ENCODE measurements at regions not wholly inside any gene's neighbourhood (a gene's known extent, or its start where the extent isn't known, plus 50 kb on each side); places are given as distances from the start of the nearest gene placed in this dataset.

- Histone ChIP-seq H2AK5ac (ENCODE audit: low read length) (no peak overlapping the region), H2BK120ac (ENCODE audit: insufficient read depth, low read length, poor library complexity) (no peak overlapping the region), H3K23ac (ENCODE audit: low read length) (no peak overlapping the region), H4K91ac (ENCODE audit: low read depth, low read length) (no peak overlapping the region), H3K18ac (ENCODE audit: low read length) (no peak overlapping the region), H3K4ac (ENCODE audit: low read depth, low read length) (no peak overlapping the region), H3K79me2 (ENCODE audit: control insufficient read depth, insufficient read depth, low read length, poor library complexity) (no peaks in the 10 kb centered on the region), H3K79me1 (ENCODE audit: low read length) (no peaks in the 10 kb centered on the region), H2BK12ac (ENCODE audit: low read length) (no peak overlapping the region), H3K9me3 (ENCODE audit: insufficient read depth, low read depth, low read length) (peaks cover 2% of the 10 kb centered on the region), H3K14ac (ENCODE audit: low read length) (no peak overlapping the region), H3K4me1 (ENCODE audit: control insufficient read depth in 1 of 2, insufficient read depth in 2 of 2, low read length in 2 of 2) (no peaks in the 10 kb centered on the region), H3K27me3 (ENCODE audit: insufficient read depth, low read length) (no peaks in the 10 kb centered on the region), H3K36me3 (ENCODE audit: control insufficient read depth in 1 of 2, insufficient read depth in 2 of 2, low read length in 2 of 2) (no peaks in the 10 kb centered on the region), H3K4me3 (ENCODE audit: low read depth, low read length) (no peak overlapping the region), H3K4me2 (ENCODE audit: low read length) (no peak overlapping the region), H3K27ac (ENCODE audit: low read depth, low read length) (no peak overlapping the region), H4K12ac (ENCODE audit: low read depth, low read length) (no peak overlapping the region), H4K8ac (ENCODE audit: low read depth, low read length) (no peak overlapping the region), H2AFZ (ENCODE audit: insufficient read depth, low read length, poor library complexity) (no peak overlapping the region), H2BK5ac (ENCODE audit: low read depth, low read length, poor library complexity) (no peak overlapping the region), H3K9ac (ENCODE audit: low read length) (no peak overlapping the region)
- no CpG with 5 or more reads among the region's 1 CpG for WGBS (ENCODE audit: extremely low coverage, insufficient coverage, insufficient read length)
- DNase-seq = peak in 1 of 2 donors; percentile 28
Measured at GRCh38 chr6:150658421-150658820, 58.7 kb downstream of the PLEKHG1 start.

GRCh38 chr6:150659046-150659763, 59.5 kb downstream of the PLEKHG1 start:
- H2BK5ac ChIP-seq (ENCODE audit: low read depth, low read length, poor library complexity) = no peak overlapping the region
- no peak overlapping the region for H3K4me3 ChIP-seq (ENCODE audit: low read depth, low read length)
- H3K9ac ChIP-seq (ENCODE audit: low read length) = no peak overlapping the region
- no peak overlapping the region for H3K4me2 ChIP-seq (ENCODE audit: low read length)
- H2AK5ac ChIP-seq (ENCODE audit: low read length) = no peak overlapping the region
- no peak overlapping the region for H3K14ac ChIP-seq (ENCODE audit: low read length)
- H4K12ac ChIP-seq (ENCODE audit: low read depth, low read length) = no peak overlapping the region
- no peaks in the 10 kb centered on the region for H3K36me3 ChIP-seq (ENCODE audit: control insufficient read depth in 1 of 2, insufficient read depth in 2 of 2, low read length in 2 of 2)
- no peaks in the 10 kb centered on the region for H3K4me1 ChIP-seq (ENCODE audit: control insufficient read depth in 1 of 2, insufficient read depth in 2 of 2, low read length in 2 of 2)
- H3K27ac ChIP-seq (ENCODE audit: low read depth, low read length) = no peak overlapping the region
- H3K9me3 ChIP-seq (ENCODE audit: insufficient read depth, low read depth, low read length) = no peaks in the 10 kb centered on the region
- no peak overlapping the region for H2BK12ac ChIP-seq (ENCODE audit: low read length)
- H3K23ac ChIP-seq (ENCODE audit: low read length) = no peak overlapping the region
- no peak overlapping the region for H3K18ac ChIP-seq (ENCODE audit: low read length)
- H4K91ac ChIP-seq (ENCODE audit: low read depth, low read length) = no peak overlapping the region
- no peaks in the 10 kb centered on the region for H3K27me3 ChIP-seq (ENCODE audit: insufficient read depth, low read length)
- H2AFZ ChIP-seq (ENCODE audit: insufficient read depth, low read length, poor library complexity) = no peak overlapping the region
- no CpG with 5 or more reads among the region's 6 CpGs for WGBS (ENCODE audit: extremely low coverage, insufficient coverage, insufficient read length)
- H3K79me2 ChIP-seq (ENCODE audit: control insufficient read depth, insufficient read depth, low read length, poor library complexity) = no peaks in the 10 kb centered on the region
- no peak for DNase-seq
- H3K4ac ChIP-seq (ENCODE audit: low read depth, low read length) = no peak overlapping the region
- H2BK120ac ChIP-seq (ENCODE audit: insufficient read depth, low read length, poor library complexity) = no peak overlapping the region
- H3K79me1 ChIP-seq (ENCODE audit: low read length) = no peaks in the 10 kb centered on the region
- H4K8ac ChIP-seq (ENCODE audit: low read depth, low read length) = no peak overlapping the region

- no peak overlapping the region for H2BK12ac ChIP-seq (ENCODE audit: low read length)
- H2BK5ac ChIP-seq (ENCODE audit: low read depth, low read length, poor library complexity) = no peak overlapping the region
- no peak for DNase-seq
- H3K27ac ChIP-seq (ENCODE audit: low read depth, low read length) = no peak overlapping the region
- no peak overlapping the region for H3K14ac ChIP-seq (ENCODE audit: low read length)
- no peaks in the 10 kb centered on the region for H3K4me1 ChIP-seq (ENCODE audit: control insufficient read depth in 1 of 2, insufficient read depth in 2 of 2, low read length in 2 of 2)
- H2BK120ac ChIP-seq (ENCODE audit: insufficient read depth, low read length, poor library complexity) = no peak overlapping the region
- no peaks in the 10 kb centered on the region for H3K36me3 ChIP-seq (ENCODE audit: control insufficient read depth in 1 of 2, insufficient read depth in 2 of 2, low read length in 2 of 2)
- no peaks in the 10 kb centered on the region for H3K79me2 ChIP-seq (ENCODE audit: control insufficient read depth, insufficient read depth, low read length, poor library complexity)
- no peak overlapping the region for H3K23ac ChIP-seq (ENCODE audit: low read length)
- no peak overlapping the region for H3K4me3 ChIP-seq (ENCODE audit: low read depth, low read length)
- no peak overlapping the region for H4K91ac ChIP-seq (ENCODE audit: low read depth, low read length)
- no peaks in the 10 kb centered on the region for H3K27me3 ChIP-seq (ENCODE audit: insufficient read depth, low read length)
- H3K79me1 ChIP-seq (ENCODE audit: low read length) = no peaks in the 10 kb centered on the region
- H3K9ac ChIP-seq (ENCODE audit: low read length) = no peak overlapping the region
- H3K18ac ChIP-seq (ENCODE audit: low read length) = no peak overlapping the region
- H3K9me3 ChIP-seq (ENCODE audit: insufficient read depth, low read depth, low read length) = no peaks in the 10 kb centered on the region
- no peak overlapping the region for H3K4me2 ChIP-seq (ENCODE audit: low read length)
- no peak overlapping the region for H2AFZ ChIP-seq (ENCODE audit: insufficient read depth, low read length, poor library complexity)
- no CpG with 5 or more reads among the region's 4 CpGs for WGBS (ENCODE audit: extremely low coverage, insufficient coverage, insufficient read length)
- no peak overlapping the region for H4K12ac ChIP-seq (ENCODE audit: low read depth, low read length)
- no peak overlapping the region for H4K8ac ChIP-seq (ENCODE audit: low read depth, low read length)
- H3K4ac ChIP-seq (ENCODE audit: low read depth, low read length) = no peak overlapping the region
- no peak overlapping the region for H2AK5ac ChIP-seq (ENCODE audit: low read length)
Measured at GRCh38 chr6:150661216-150662007, 61.7 kb downstream of the PLEKHG1 start.

- no peaks in the 10 kb centered on the region for H3K4me1 ChIP-seq (ENCODE audit: control insufficient read depth in 1 of 2, insufficient read depth in 2 of 2, low read length in 2 of 2)
- H2AK5ac ChIP-seq (ENCODE audit: low read length) = no peak overlapping the region
- no peak for DNase-seq
- H4K12ac ChIP-seq (ENCODE audit: low read depth, low read length) = no peak overlapping the region
- no peak overlapping the region for H3K4ac ChIP-seq (ENCODE audit: low read depth, low read length)
- WGBS (ENCODE audit: extremely low coverage, insufficient coverage, insufficient read length) = no CpG with 5 or more reads among the region's 5 CpGs
- H4K8ac ChIP-seq (ENCODE audit: low read depth, low read length) = no peak overlapping the region
- no peaks in the 10 kb centered on the region for H3K36me3 ChIP-seq (ENCODE audit: control insufficient read depth in 1 of 2, insufficient read depth in 2 of 2, low read length in 2 of 2)
- no peak overlapping the region for H2AFZ ChIP-seq (ENCODE audit: insufficient read depth, low read length, poor library complexity)
- H3K79me2 ChIP-seq (ENCODE audit: control insufficient read depth, insufficient read depth, low read length, poor library complexity) = no peaks in the 10 kb centered on the region
- H3K4me2 ChIP-seq (ENCODE audit: low read length) = no peak overlapping the region
- no peak overlapping the region for H3K14ac ChIP-seq (ENCODE audit: low read length)
- no peak overlapping the region for H3K9ac ChIP-seq (ENCODE audit: low read length)
- H3K27me3 ChIP-seq (ENCODE audit: insufficient read depth, low read length) = no peaks in the 10 kb centered on the region
- no peak overlapping the region for H2BK5ac ChIP-seq (ENCODE audit: low read depth, low read length, poor library complexity)
- H2BK12ac ChIP-seq (ENCODE audit: low read length) = no peak overlapping the region
- H4K91ac ChIP-seq (ENCODE audit: low read depth, low read length) = no peak overlapping the region
- H3K9me3 ChIP-seq (ENCODE audit: insufficient read depth, low read depth, low read length) = no peaks in the 10 kb centered on the region
- H3K18ac ChIP-seq (ENCODE audit: low read length) = no peak overlapping the region
- no peak overlapping the region for H3K23ac ChIP-seq (ENCODE audit: low read length)
- no peak overlapping the region for H3K4me3 ChIP-seq (ENCODE audit: low read depth, low read length)
- no peak overlapping the region for H2BK120ac ChIP-seq (ENCODE audit: insufficient read depth, low read length, poor library complexity)
- H3K27ac ChIP-seq (ENCODE audit: low read depth, low read length) = no peak overlapping the region
- no peaks in the 10 kb centered on the region for H3K79me1 ChIP-seq (ENCODE audit: low read length)
Measured at GRCh38 chr6:150662814-150663213, 63.1 kb downstream of the PLEKHG1 start.
